Iris pigment epithelial cell (primary cell): ENCODE measurements at regions not wholly inside any gene's neighbourhood (a gene's known extent, or its start where the extent isn't known, plus 50 kb on each side); places are given as distances from the start of the nearest gene placed in this dataset.
"Not testable (repeated sequence)": the region's sequence is repeated elsewhere in the genome, so short reads cannot be mapped to it uniquely, and the experiment has no call there.

Experiments used
- DNase-seq: peaks from one replicate; pipeline ENCODE4 v3.0.0-alpha.2; 2011; ENCODE audit warnings: low read depth

DNA sequence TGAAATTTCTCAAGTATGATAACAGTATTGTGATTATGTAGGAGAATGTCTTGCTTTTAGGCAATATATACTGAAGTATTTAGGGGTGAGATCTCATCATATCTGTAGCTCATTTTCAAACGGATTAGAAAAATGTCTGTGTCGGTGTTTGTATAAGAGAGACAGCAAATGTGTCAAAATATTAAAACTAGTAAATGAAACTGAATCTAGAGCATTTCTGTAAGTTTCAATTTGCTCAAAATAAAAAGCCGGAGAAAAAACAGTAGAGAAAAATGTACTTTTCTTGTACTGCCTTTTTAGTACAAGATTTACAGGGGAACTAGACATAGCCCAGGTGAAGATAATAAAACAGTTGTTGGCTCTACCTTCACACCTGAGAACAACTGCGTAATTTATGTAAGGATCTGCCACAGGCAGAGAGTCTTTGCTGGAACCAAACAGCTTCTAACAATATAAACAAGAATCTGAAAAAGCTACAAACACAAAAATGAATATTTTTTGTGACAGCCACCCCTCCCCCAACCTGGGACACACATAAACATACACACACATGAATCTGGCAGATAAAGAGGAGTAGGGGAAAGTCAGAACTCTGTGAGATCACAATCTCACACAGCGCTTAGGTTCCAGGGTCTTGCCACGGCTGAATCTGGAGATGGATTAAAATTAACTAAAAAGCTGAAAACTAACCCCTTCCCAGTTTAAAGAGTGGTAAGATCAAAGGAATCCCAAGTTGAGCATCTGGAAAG lies 153.3 kb downstream of the AVL9 start:
- no peak for DNase-seq

DNA sequence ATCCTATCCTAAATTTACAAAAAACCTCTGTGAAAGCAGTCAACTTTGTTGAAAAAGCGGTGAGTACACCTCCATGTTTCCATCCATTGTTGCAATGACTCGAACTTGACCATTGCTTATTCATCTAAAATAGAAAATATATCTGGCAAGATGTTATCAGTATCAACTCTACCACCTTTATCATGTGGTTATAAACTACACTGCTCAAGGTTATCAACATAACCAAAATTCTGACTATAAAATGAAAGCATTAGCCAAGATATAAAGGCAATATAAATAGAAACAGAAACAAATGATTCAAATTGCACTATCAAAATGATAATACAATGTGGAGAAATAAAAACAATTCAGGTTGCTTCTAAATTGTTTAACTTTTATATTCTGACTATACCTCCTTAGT lies 150.0 kb downstream of the AVL9 start:
- DNase-seq: not testable (repeated sequence)

DNA sequence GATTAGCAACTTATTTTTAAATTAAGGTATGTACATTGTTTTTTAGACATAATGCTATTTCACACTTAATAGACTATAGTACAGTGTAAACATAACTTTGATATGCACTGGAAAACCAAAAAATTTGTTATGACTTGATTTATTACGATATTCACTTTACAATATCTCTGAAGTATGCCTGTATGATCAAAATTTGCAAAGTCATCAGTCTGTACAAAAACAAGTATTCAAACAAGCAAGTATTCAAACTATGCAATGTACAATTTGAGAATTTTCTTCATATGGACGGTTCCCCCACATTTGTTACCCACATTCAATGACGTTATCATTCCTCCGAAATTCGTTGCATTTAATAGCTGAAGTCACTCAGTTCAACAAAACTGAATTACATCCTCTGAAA lies 147.9 kb downstream of the AVL9 start:
- no peak for DNase-seq

DNA sequence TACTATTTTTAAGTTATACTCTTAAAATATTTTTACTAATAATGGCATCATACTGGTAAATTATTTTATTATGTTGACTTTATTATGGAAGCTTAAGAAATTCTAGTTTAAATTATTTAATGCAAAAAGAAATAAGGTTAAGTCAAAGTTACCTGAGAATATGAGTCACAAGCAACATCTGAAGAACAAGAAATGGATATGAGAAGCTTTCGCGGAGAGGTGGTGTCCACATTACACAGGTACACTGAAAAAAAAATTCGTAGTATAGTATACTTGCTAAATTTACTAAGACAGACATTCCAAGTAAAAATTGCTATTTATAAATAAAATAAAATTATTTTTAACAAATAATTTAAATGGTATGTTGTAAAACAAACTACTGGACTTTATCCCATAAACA lies 143.8 kb downstream of the AVL9 start:
- no peak for DNase-seq

DNA sequence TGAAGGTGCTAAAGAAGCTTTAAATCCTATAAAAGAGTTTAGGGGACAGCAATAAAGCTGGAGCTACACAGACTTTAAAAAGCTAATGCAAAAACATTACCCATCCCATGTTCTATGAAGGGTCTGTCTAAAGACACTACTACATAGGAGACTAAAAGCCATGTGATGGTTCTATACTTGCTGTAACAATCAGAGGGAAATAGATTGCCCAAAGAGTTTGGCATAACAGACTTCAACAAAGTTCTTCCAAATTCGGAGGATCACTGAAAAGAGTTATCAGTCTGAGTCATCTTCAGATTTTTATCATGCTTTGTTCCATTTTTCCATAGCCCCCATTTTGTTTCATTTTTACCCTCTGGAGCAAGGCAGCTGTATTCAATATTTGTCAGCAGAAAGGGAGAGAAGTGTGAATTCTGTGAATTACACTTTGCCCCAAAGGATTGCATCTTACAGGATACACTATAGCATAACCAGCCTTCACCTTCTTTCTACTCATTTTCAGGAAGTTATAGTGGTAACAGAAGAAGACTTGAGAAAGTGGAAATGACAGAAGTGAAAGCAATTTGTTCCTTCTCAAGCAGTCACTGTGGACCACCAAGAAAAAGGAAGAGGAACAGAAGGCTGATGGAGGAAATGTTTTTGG lies 143.3 kb downstream of the AVL9 start:
- not testable (repeated sequence) for DNase-seq
